ENCODE measurements at regions not wholly inside any gene's neighbourhood (a gene's known extent, or its start where the extent isn't known, plus 50 kb on each side); places are given as distances from the start of the nearest gene placed in this dataset.

GRCh38 chr18:46402945-46403344 lies 254.1 kb downstream of the LOXHD1 start:
- CTCF ChIA-PET = no interaction called here
- intact Hi-C loops (cut with micrococcal nuclease; ENCODE audit: unreplicated experiment) = no loop called here
- peaks cover 12% of the 10 kb centered on the region for H3K27me3 Mint-ChIP-seq (ENCODE audit: insufficient read depth, unreplicated experiment)
- Histone ChIP-seq H3K27me3 (replicated peaks; ENCODE audit: control insufficient read depth, insufficient read depth, low read length) (no peaks in the 10 kb centered on the region), H3K9me3 (no peaks in the 10 kb centered on the region), H3K4me1 (no peaks in the 10 kb centered on the region), H3K4me3 (ENCODE audit: low read depth, low read length) (no peak overlapping the region), H3K36me3 (ENCODE audit: control insufficient read depth, insufficient read depth, low read length) (no peaks in the 10 kb centered on the region)
- no peak for DNase-seq
- H3K4me3 Mint-ChIP-seq (ENCODE audit: unreplicated experiment) = no peak overlapping the region
- no TSS peak for BruUV-seq (replicated peaks)
- no peak overlapping the region for H3K27ac Mint-ChIP-seq (ENCODE audit: unreplicated experiment)
- H3K4me1 Mint-ChIP-seq (ENCODE audit: low read depth, unreplicated experiment) = no peaks in the 10 kb centered on the region
- no peaks in the 10 kb centered on the region for H3K9me3 Mint-ChIP-seq (ENCODE audit: unreplicated experiment)
- POLR2A ChIA-PET = no interaction called here
- H3K36me3 Mint-ChIP-seq (ENCODE audit: insufficient read depth, unreplicated experiment) = no peaks in the 10 kb centered on the region
- no peak for TF ChIP-seq CTCF (IDR thresholded peaks at IDR 0.05; ENCODE audit: insufficient read depth in 1 of 2, low read depth in 1 of 2, low read length in 1 of 2, severe bottlenecking in 1 of 2, unreplicated experiment in 1 of 2)

- no peak overlapping the region for H3K4me3 ChIP-seq (ENCODE audit: low read depth, low read length)
- Mint-ChIP-seq H3K27ac (ENCODE audit: unreplicated experiment) (no peak overlapping the region), H3K4me3 (ENCODE audit: unreplicated experiment) (no peak overlapping the region), H3K36me3 (ENCODE audit: insufficient read depth, unreplicated experiment) (no peaks in the 10 kb centered on the region), H3K9me3 (ENCODE audit: unreplicated experiment) (no peaks in the 10 kb centered on the region), H3K4me1 (ENCODE audit: low read depth, unreplicated experiment) (peaks cover 6% of the 10 kb centered on the region), H3K27me3 (ENCODE audit: insufficient read depth, unreplicated experiment) (peaks cover 15% of the 10 kb centered on the region)
- no peak for DNase-seq
- no peaks in the 10 kb centered on the region for H3K9me3 ChIP-seq
- H3K36me3 ChIP-seq (ENCODE audit: control insufficient read depth, insufficient read depth, low read length) = no peaks in the 10 kb centered on the region
- intact Hi-C loops (cut with micrococcal nuclease; ENCODE audit: unreplicated experiment) = no loop called here
- H3K27me3 ChIP-seq (replicated peaks; ENCODE audit: control insufficient read depth, insufficient read depth, low read length) = no peaks in the 10 kb centered on the region
- no TSS peak for BruUV-seq (replicated peaks)
- ChIA-PET CTCF (no interaction called here), POLR2A (no interaction called here)
- H3K4me1 ChIP-seq = no peaks in the 10 kb centered on the region
- no peak for TF ChIP-seq CTCF (IDR thresholded peaks at IDR 0.05; ENCODE audit: insufficient read depth in 1 of 2, low read depth in 1 of 2, low read length in 1 of 2, severe bottlenecking in 1 of 2, unreplicated experiment in 1 of 2)
Observed at GRCh38 chr18:46405832-46406538, 251.0 kb downstream of the LOXHD1 start.

GRCh38 chr18:46406539-46406932 lies 250.5 kb downstream of the LOXHD1 start:
- POLR2A ChIA-PET = no interaction called here
- no peaks in the 10 kb centered on the region for H3K9me3 Mint-ChIP-seq (ENCODE audit: unreplicated experiment)
- Histone ChIP-seq H3K4me3 (ENCODE audit: low read depth, low read length) (no peak overlapping the region), H3K9me3 (no peaks in the 10 kb centered on the region), H3K27me3 (replicated peaks; ENCODE audit: control insufficient read depth, insufficient read depth, low read length) (no peaks in the 10 kb centered on the region), H3K36me3 (ENCODE audit: control insufficient read depth, insufficient read depth, low read length) (no peaks in the 10 kb centered on the region), H3K4me1 (no peaks in the 10 kb centered on the region)
- H3K27me3 Mint-ChIP-seq (ENCODE audit: insufficient read depth, unreplicated experiment) = peaks cover 15% of the 10 kb centered on the region
- peaks cover 6% of the 10 kb centered on the region for H3K4me1 Mint-ChIP-seq (ENCODE audit: low read depth, unreplicated experiment)
- intact Hi-C loops (cut with micrococcal nuclease; ENCODE audit: unreplicated experiment) = no loop called here
- no peak for DNase-seq
- no peaks in the 10 kb centered on the region for H3K36me3 Mint-ChIP-seq (ENCODE audit: insufficient read depth, unreplicated experiment)
- no TSS peak for BruUV-seq (replicated peaks)
- H3K27ac Mint-ChIP-seq (ENCODE audit: unreplicated experiment) = no peak overlapping the region
- no peak for TF ChIP-seq CTCF (IDR thresholded peaks at IDR 0.05; ENCODE audit: insufficient read depth in 1 of 2, low read depth in 1 of 2, low read length in 1 of 2, severe bottlenecking in 1 of 2, unreplicated experiment in 1 of 2)
- no peak overlapping the region for H3K4me3 Mint-ChIP-seq (ENCODE audit: unreplicated experiment)
- CTCF ChIA-PET = no interaction called here

All from Caco-2 (cell line).